ENCODE measurements at regions not wholly inside any gene's neighbourhood (a gene's known extent, or its start where the extent isn't known, plus 50 kb on each side); places are given as distances from the start of the nearest gene placed in this dataset.
"Not testable (repeated sequence)": the region's sequence is repeated elsewhere in the genome, so short reads cannot be mapped to it uniquely, and the experiment has no call there.

DNA sequence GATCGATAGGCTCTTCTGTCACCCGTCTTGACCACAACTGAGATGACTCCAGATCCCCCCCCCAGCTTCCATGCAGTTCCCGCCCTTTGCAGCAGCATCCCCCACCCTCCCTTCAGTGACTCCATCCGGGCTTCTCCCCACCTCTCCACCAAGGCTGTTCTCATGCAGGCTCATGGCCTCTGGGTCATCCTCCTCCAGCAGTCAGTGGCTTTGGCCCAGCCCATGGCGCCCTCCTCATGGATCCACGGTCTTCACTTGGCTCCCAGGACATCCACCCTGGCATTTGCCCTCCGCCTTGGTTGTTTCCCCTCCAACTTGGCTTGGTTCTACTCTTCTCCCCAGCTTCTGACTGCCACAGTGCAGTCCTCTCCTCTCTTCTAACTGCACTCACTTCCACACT lies 96.7 kb upstream of the RUFY1 start:
- no peak for DNase-seq (ENCODE audit: low read depth, low spot score)
- TF ChIP-seq, protein P1, sequence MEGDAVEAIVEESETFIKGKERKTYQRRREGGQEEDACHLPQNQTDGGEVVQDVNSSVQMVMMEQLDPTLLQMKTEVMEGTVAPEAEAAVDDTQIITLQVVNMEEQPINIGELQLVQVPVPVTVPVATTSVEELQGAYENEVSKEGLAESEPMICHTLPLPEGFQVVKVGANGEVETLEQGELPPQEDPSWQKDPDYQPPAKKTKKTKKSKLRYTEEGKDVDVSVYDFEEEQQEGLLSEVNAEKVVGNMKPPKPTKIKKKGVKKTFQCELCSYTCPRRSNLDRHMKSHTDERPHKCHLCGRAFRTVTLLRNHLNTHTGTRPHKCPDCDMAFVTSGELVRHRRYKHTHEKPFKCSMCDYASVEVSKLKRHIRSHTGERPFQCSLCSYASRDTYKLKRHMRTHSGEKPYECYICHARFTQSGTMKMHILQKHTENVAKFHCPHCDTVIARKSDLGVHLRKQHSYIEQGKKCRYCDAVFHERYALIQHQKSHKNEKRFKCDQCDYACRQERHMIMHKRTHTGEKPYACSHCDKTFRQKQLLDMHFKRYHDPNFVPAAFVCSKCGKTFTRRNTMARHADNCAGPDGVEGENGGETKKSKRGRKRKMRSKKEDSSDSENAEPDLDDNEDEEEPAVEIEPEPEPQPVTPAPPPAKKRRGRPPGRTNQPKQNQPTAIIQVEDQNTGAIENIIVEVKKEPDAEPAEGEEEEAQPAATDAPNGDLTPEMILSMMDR (IDR thresholded peaks at IDR 0.05; ENCODE audit: insufficient read depth, low read length, missing control alignments): no peak
- ChIA-PET POLR2A (no interaction called here), CTCF (no interaction called here)
- no peak overlapping the region for H3K4me3 ChIP-seq (ENCODE audit: low read depth, low read length)

DNA sequence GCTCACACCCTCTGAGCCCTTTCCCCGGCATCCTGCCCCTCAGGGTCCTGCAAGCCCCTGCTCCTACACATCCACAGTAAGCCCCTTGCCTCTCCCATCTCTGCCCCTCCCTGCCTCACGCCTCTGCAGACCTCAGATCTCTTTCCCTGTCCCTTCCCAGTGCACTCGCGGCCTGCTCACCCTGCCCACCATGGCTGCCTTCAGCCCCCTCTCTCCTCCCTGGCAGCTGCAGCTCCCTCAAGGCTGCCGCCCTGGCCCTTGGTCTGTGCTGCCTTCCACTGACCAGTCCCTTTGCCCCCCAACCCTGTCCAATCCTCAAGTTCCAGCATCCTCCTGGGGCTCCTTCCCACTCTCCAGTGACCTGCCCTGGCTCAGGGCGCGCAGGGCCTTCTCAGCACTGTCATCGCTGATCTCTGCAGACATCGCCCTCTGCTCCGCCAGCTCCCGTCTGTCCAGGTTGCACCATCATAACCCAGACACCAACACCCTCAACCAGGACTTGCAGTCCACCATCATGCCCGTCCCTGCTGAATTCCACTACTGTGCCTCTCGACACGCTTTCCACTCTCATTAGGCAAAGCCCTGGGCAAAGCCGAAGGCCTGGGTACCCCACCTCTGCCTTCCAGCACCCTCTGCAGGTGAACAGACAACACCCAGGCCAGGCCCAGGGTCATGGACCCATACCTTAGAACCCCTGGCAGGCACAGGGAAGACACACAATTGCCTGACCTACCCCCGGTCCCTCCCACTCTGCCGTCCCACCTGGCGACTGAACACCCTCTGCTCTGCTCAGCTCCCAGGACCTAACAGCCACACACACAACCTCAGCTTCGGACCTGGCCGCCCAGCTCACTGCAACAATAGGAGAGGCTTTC lies 97.8 kb upstream of the RUFY1 start:
- CTCF ChIA-PET: no interaction called here
- TF ChIP-seq, protein P1 (IDR thresholded peaks at IDR 0.05; ENCODE audit: insufficient read depth, low read length, missing control alignments): no peak
- POLR2A ChIA-PET: no interaction called here
- H3K4me3 ChIP-seq (ENCODE audit: low read depth, low read length): no peak overlapping the region
- no peak for DNase-seq (ENCODE audit: low read depth, low spot score)

DNA sequence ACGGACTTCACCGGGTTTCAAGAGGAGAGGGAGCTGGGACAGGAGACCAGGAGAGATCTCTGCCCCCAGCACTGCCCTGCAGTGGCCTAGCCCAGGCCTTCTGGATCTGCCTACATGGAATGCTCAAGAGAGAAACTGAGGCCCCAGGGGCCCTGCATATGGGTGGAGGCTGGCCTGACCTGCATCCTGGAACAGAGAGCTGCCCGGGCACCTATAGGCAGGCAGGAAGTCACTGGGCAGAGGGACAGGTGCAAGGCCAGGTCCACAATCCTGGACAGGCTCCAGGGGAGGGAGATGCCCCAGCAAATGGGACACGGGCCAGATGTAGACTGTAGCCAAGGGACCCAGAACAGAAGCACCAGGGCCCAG lies 98.5 kb upstream of the RUFY1 start:
- DNase-seq (ENCODE audit: low read depth, low spot score): no peak
- POLR2A ChIA-PET: no interaction called here
- CTCF ChIA-PET: no interaction called here
- TF ChIP-seq, protein P1 (IDR thresholded peaks at IDR 0.05; ENCODE audit: insufficient read depth, low read length, missing control alignments): no peak
- H3K4me3 ChIP-seq (ENCODE audit: low read depth, low read length): no peak overlapping the region

DNA sequence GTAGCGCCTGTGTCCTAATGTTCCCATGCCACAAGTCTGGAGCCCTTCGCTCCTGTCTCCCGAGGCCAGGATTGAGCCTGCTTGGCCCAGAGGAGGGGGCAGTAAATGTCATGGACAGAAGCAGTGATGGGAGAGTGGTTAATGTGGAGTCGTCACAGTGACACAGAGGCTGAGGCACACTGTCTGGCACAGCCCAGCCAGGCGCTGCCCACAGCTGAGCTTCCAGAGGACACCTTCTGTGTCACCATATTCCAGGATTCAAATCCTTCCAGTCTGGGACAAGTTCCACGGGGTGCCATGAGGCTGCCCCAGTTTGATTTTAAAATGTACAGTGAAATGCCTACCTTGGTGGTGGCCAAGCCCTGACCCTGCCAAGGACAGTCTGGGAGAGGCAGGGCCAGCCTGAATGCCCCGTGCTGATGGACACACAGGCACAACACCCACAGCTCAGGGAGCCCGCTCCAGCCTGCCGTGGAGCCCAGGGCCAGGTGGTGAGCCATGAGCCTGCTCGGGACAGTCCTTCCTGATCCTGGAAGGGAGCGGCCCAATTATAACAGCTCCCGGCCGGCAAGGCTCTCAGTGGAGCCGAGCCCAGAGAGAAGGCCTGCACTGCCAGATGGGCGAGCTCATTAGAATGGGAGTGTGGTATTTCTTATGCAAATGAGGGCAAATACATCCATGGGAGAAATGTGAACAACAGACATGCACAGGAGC lies 99.1 kb upstream of the RUFY1 start:
- H3K4me3 ChIP-seq (ENCODE audit: low read depth, low read length): no peak overlapping the region
- POLR2A ChIA-PET: no interaction called here
- CTCF ChIA-PET: no interaction called here
- TF ChIP-seq, protein P1 (IDR thresholded peaks at IDR 0.05; ENCODE audit: insufficient read depth, low read length, missing control alignments): no peak
- no peak for DNase-seq (ENCODE audit: low read depth, low spot score)

DNA sequence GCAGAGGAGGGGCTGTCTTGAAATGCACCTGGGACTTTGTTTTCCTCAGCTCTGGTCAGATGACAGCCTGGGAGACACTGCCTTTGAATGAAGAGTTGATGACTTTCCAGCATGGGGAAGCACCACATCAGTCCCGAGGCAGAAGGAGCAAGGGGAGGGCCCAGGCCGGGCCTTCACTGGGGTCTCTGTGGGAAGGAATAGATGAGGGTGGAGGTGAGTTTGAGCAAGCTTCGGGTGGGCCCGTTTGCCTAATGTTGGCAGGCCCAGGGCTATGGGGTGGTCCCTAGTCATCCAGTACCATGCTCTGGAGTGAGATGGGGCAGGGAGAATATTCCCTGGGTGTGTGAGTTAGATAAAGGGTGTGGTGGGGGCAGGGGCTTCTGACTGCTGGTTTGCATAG lies 100.4 kb upstream of the RUFY1 start:
- CTCF ChIA-PET; DNase-seq (ENCODE audit: low read depth, low spot score); H3K4me3 ChIP-seq (ENCODE audit: low read depth, low read length): not testable (repeated sequence)
- POLR2A ChIA-PET: interaction anchor here (0.6 kb wide), 1 partner anchor 16 kb away, joined by 3 read pairs; no protein-coding TSS in a partner anchor

DNA sequence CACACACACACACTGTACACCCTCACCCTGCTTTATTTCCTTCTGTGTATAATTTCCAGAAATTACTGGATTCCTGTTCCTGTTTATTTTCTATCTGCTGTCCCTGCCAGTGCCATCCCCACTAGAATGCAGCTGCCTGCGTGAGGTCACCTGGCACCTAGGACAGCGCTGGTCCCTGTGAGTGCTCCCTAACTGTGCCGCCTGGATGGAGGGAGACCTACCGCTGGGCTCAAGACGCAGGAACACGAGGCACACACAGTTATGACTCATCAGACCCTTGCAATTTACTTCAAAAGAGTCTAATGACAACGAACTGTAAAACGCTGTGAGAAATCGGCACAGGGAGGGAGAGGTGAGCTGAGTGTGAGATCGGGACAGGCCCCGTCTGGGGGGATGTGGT lies 102.1 kb upstream of the RUFY1 start:
- POLR2A ChIA-PET; H3K4me3 ChIP-seq (ENCODE audit: low read depth, low read length); DNase-seq (ENCODE audit: low read depth, low spot score); CTCF ChIA-PET: not testable (repeated sequence)

DNA sequence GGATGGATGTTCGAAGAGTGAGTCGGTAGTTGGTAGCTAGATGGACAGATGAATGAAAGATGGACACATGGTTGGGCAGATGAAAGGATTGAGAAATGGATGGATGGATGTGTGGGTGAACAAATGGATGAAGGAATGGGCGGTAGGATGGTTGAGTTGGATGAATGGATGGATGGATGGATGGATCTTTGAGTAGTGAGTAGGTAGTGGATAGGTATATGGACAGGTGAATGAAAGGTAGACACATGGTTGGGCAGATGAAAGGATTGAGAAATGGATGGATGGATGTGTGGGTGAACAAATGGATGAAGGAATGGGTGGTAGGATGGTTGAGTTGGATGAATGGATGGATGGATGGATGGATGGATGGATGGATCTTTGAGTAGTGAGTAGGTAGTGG lies 97.0 kb upstream of the ADAMTS2 start:
- DNase-seq (ENCODE audit: low read depth, low spot score); H3K4me3 ChIP-seq (ENCODE audit: low read depth, low read length); POLR2A ChIA-PET; CTCF ChIA-PET: not testable (repeated sequence)

Data from AG04449 (cell line).